SK-N-SH (cell line): ENCODE measurements at regions not wholly inside any gene's neighbourhood (a gene's known extent, or its start where the extent isn't known, plus 50 kb on each side); places are given as distances from the start of the nearest gene placed in this dataset.

ENCODE experiments used
- CTCF ChIA-PET: fragments of 300-600, 350-600 bp; formaldehyde crosslinking; extraction: SDS; loops from one replicate; lab custom pipeline; 2021; lab: Yijun Ruan, JAX
- POLR2A ChIA-PET: fragments of 350-600 bp; sonication (Branson Sonifier 250); formaldehyde crosslinking; extraction: SDS; loops from one replicate; lab custom pipeline; 2020; ENCODE audit warnings: antibody characterized with exemption, inconsistent platforms; lab: Yijun Ruan, JAX
- DNase-seq: peaks from one replicate; pipeline ENCODE4 v3.0.0; 2012
- H2AFZ ChIP-seq: fragments of 200-600 bp; sonication (generic); 2 replicates; pipeline ENCODE4 v1.8.1; 2016; ENCODE audit warnings: antibody characterized with exemption, mild to moderate bottlenecking, low read depth
- H3F3A ChIP-seq: fragments of 200-600 bp; sonication (generic); replicated peaks from 2 replicates; pipeline ENCODE3; 2016; ENCODE audit warnings: antibody characterized with exemption, mild to moderate bottlenecking; ENCODE audit not compliant: insufficient read depth
- H3K27ac ChIP-seq, 2 experiments: fragments of 200-500 bp in 1 of 2; fragments of 200-600 bp in 1 of 2; sonication (Bioruptor generic) in 1 of 2; sonication (generic), shearing (Covaris generic) in 1 of 2; 2 replicates each; pipeline versions ENCODE4 v1.5.1 to v1.6.1; 2014 to 2016; ENCODE audit warnings: low read depth in 2 of 2, inconsistent platforms in 1 of 2, low read length in 1 of 2, mild to moderate bottlenecking in 1 of 2, mixed read lengths in 1 of 2
- H3K27me3 ChIP-seq: fragments of 200-600 bp; sonication (generic), shearing (Covaris generic); 2 replicates; pipeline ENCODE4 v1.6.1; 2016; ENCODE audit warnings: mixed run types; ENCODE audit not compliant: insufficient read depth
- H3K36me3 ChIP-seq, 2 experiments: fragments of 200-500 bp in 1 of 2; fragments of 200-600 bp in 1 of 2; sonication (Bioruptor generic) in 1 of 2; sonication (generic) in 1 of 2; replicated peaks in 1 of 2; 2 replicates each; pipeline versions ENCODE3 to v1.5.1; 2014 to 2016; ENCODE audit warnings: low read length in 1 of 2, mild to moderate bottlenecking in 1 of 2; ENCODE audit not compliant: insufficient read depth in 2 of 2, control insufficient read depth in 1 of 2
- H3K4me1 ChIP-seq, 2 experiments: fragments of 200-500 bp in 1 of 2; fragments of 200-600 bp in 1 of 2; sonication (Bioruptor generic) in 1 of 2; sonication (generic), shearing (Covaris generic) in 1 of 2; 2 replicates each; pipeline versions ENCODE4 v1.5.1 to v1.6.1; 2014 to 2016; ENCODE audit warnings: low read depth in 1 of 2, low read length in 1 of 2, mixed run types in 1 of 2; ENCODE audit not compliant: insufficient read depth in 2 of 2, control insufficient read depth in 1 of 2
- H3K4me2 ChIP-seq: fragments of 200-600 bp; sonication (generic), shearing (Covaris generic); 2 replicates; pipeline ENCODE4 v1.6.1; 2017; ENCODE audit warnings: mixed run types
- H3K4me3 ChIP-seq, 2 experiments: fragments of 200-500 bp in 1 of 2; fragments of 200-600 bp in 1 of 2; sonication (Bioruptor generic) in 1 of 2; sonication (generic), shearing (Covaris generic) in 1 of 2; 2 replicates each; pipeline versions ENCODE4 v1.5.1 to v1.8.1; 2014 to 2016; ENCODE audit warnings: low read depth in 2 of 2, inconsistent platforms in 1 of 2, low read length in 1 of 2, mild to moderate bottlenecking in 1 of 2, mixed read lengths in 1 of 2, moderate library complexity in 1 of 2
- H3K79me2 ChIP-seq: fragments of 200-600 bp; sonication (generic); 2 replicates; pipeline ENCODE4 v1.8.1; 2017; ENCODE audit warnings: mild to moderate bottlenecking; ENCODE audit not compliant: insufficient read depth
- H3K9ac ChIP-seq: fragments of 200-600 bp; sonication (generic); 2 replicates; pipeline ENCODE4 v1.6.1; 2017; ENCODE audit warnings: mixed run types
- H3K9me2 ChIP-seq: fragments of 200-600 bp; sonication (generic); 2 replicates; pipeline ENCODE4 v1.6.1; 2017; ENCODE audit warnings: mixed run types
- H3K9me3 ChIP-seq: fragments of 200-600 bp; sonication (generic); 2 replicates; pipeline ENCODE4 v1.6.1; 2017; ENCODE audit warnings: mixed run types, mild to moderate bottlenecking, moderate library complexity
- H4K20me1 ChIP-seq: fragments of 200-600 bp; sonication (generic); 2 replicates; pipeline ENCODE4 v1.6.1; 2017; ENCODE audit warnings: mild to moderate bottlenecking, mixed run types; ENCODE audit not compliant: insufficient read depth
- CHD2 ChIP-seq: fragments of 150-350 bp; IDR thresholded peaks from 2 replicates; pipeline ENCODE4 v1.6.1; 2018; ENCODE audit warnings: low read length; ENCODE audit not compliant: partially characterized antibody
- ELF1 ChIP-seq: IDR thresholded peaks from 2 replicates; pipeline ENCODE4 v1.4.0; 2012
- EP300 ChIP-seq, 2 experiments: IDR thresholded peaks; 2 replicates each; pipeline versions ENCODE4 v1.4.0 to v1.6.1; 2012; ENCODE audit warnings: borderline replicate concordance in 1 of 2, low read depth in 1 of 2, low read length in 1 of 2
- FOSL2 ChIP-seq: IDR thresholded peaks from 2 replicates; pipeline ENCODE4 v1.4.0; 2012; ENCODE audit warnings: low read depth, mild to moderate bottlenecking, moderate library complexity, borderline replicate concordance
- GABPA ChIP-seq: IDR thresholded peaks from 2 replicates; pipeline ENCODE4 v1.4.0; 2012; ENCODE audit warnings: low read depth, mild to moderate bottlenecking
- GATA2 ChIP-seq: sonication (generic); formaldehyde crosslinking; IDR thresholded peaks from 2 replicates; pipeline ENCODE4 v1.5.0; 2020; ENCODE audit warnings: mild to moderate bottlenecking, missing genetic modification reagents
- MEF2A ChIP-seq: IDR thresholded peaks from 2 replicates; pipeline ENCODE4 v1.4.0; 2012; ENCODE audit warnings: low read depth, borderline replicate concordance
- MXI1 ChIP-seq: IDR thresholded peaks from 2 replicates; pipeline ENCODE4 v1.6.1; 2012; ENCODE audit warnings: mild to moderate bottlenecking, low read depth, low read length, improper control_type of control experiment
- NFIC ChIP-seq: IDR thresholded peaks from 2 replicates; pipeline ENCODE4 v1.4.0; 2012; ENCODE audit warnings: borderline replicate concordance
- RAD21 ChIP-seq: IDR thresholded peaks from 2 replicates; pipeline ENCODE4 v1.6.1; 2012; ENCODE audit warnings: mild to moderate bottlenecking, low read length
- RCOR1 ChIP-seq: fragments of 150-350 bp; IDR thresholded peaks from 2 replicates; pipeline ENCODE4 v1.6.1; 2017; ENCODE audit warnings: antibody characterized with exemption, low read length
- RFX5 ChIP-seq: IDR thresholded peaks from 2 replicates; pipeline ENCODE4 v1.6.1; 2012; ENCODE audit warnings: mild to moderate bottlenecking, improper control_type of control experiment, low read length
- RXRA ChIP-seq: IDR thresholded peaks from 2 replicates; pipeline ENCODE4 v1.4.0; 2012; ENCODE audit warnings: low read depth, mild to moderate bottlenecking, borderline replicate concordance
- SIN3A ChIP-seq: IDR thresholded peaks from 2 replicates; pipeline ENCODE4 v1.6.1; 2012; ENCODE audit warnings: low read depth, mild to moderate bottlenecking, low read length, moderate library complexity, borderline replicate concordance
- SMC3 ChIP-seq: IDR thresholded peaks from 2 replicates; pipeline ENCODE4 v1.6.1; 2012; ENCODE audit warnings: low read depth, low read length, improper control_type of control experiment
- TAF1 ChIP-seq: IDR thresholded peaks from 2 replicates; pipeline ENCODE4 v1.6.1; 2012; ENCODE audit warnings: low read depth, mild to moderate bottlenecking, low read length, moderate library complexity, borderline replicate concordance
- TCF12 ChIP-seq: IDR thresholded peaks from 2 replicates; pipeline ENCODE4 v1.4.0; 2012
- TEAD4 ChIP-seq: IDR thresholded peaks from 2 replicates; pipeline ENCODE4 v1.4.0; 2012; ENCODE audit warnings: mild to moderate bottlenecking, borderline replicate concordance; ENCODE audit not compliant: insufficient read depth
- YY1 ChIP-seq: IDR thresholded peaks from 2 replicates; pipeline ENCODE4 v1.4.0; 2012; ENCODE audit warnings: low read depth, mild to moderate bottlenecking
- WGBS: methylation state at CpG from one replicate; pipeline ENCODE4 v1.1.6; 2017; ENCODE audit warnings: low lambda C conversion rate; 5-methylcytosine and 5-hydroxymethylcytosine counted together
- TF ChIP-seq, protein P1 (sequence below): IDR thresholded peaks from 2 replicates; pipeline ENCODE4 v1.6.1; 2012; ENCODE audit warnings: mild to moderate bottlenecking, low read depth, low read length, moderate library complexity
- TF ChIP-seq, protein P2 (sequence below): fragments of 150-350 bp; IDR thresholded peaks from 2 replicates; pipeline ENCODE4 v1.6.1; 2016; ENCODE audit warnings: mild to moderate bottlenecking, low read depth, low read length
- TF ChIP-seq, protein P3 (sequence below): fragments of 150-350 bp; IDR thresholded peaks from 2 replicates; pipeline ENCODE4 v1.6.1; 2017; ENCODE audit warnings: antibody characterized with exemption, low read length, low read depth, borderline replicate concordance
- TF ChIP-seq, protein P4 (sequence below): fragments of 200-600 bp; sonication (generic); IDR thresholded peaks from 2 replicates; pipeline ENCODE4 v1.6.1; 2017; ENCODE audit warnings: antibody characterized with exemption, mild to moderate bottlenecking, moderate library complexity

- TF ChIP-seq, protein P1, sequence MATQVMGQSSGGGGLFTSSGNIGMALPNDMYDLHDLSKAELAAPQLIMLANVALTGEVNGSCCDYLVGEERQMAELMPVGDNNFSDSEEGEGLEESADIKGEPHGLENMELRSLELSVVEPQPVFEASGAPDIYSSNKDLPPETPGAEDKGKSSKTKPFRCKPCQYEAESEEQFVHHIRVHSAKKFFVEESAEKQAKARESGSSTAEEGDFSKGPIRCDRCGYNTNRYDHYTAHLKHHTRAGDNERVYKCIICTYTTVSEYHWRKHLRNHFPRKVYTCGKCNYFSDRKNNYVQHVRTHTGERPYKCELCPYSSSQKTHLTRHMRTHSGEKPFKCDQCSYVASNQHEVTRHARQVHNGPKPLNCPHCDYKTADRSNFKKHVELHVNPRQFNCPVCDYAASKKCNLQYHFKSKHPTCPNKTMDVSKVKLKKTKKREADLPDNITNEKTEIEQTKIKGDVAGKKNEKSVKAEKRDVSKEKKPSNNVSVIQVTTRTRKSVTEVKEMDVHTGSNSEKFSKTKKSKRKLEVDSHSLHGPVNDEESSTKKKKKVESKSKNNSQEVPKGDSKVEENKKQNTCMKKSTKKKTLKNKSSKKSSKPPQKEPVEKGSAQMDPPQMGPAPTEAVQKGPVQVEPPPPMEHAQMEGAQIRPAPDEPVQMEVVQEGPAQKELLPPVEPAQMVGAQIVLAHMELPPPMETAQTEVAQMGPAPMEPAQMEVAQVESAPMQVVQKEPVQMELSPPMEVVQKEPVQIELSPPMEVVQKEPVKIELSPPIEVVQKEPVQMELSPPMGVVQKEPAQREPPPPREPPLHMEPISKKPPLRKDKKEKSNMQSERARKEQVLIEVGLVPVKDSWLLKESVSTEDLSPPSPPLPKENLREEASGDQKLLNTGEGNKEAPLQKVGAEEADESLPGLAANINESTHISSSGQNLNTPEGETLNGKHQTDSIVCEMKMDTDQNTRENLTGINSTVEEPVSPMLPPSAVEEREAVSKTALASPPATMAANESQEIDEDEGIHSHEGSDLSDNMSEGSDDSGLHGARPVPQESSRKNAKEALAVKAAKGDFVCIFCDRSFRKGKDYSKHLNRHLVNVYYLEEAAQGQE = no peak
- TF ChIP-seq TCF12 (no peak), CHD2 (no peak), MXI1 (no peak), RFX5 (no peak), EP300 (IDR thresholded peaks at IDR 0.05; ENCODE audit: borderline replicate concordance in 1 of 2, low read depth in 1 of 2, low read length in 1 of 2) (no peak), RAD21 (no peak), SIN3A (no peak), SMC3 (no peak), TAF1 (no peak)
- TF ChIP-seq, protein P2, sequence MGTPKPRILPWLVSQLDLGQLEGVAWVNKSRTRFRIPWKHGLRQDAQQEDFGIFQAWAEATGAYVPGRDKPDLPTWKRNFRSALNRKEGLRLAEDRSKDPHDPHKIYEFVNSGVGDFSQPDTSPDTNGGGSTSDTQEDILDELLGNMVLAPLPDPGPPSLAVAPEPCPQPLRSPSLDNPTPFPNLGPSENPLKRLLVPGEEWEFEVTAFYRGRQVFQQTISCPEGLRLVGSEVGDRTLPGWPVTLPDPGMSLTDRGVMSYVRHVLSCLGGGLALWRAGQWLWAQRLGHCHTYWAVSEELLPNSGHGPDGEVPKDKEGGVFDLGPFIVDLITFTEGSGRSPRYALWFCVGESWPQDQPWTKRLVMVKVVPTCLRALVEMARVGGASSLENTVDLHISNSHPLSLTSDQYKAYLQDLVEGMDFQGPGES = no peak
- TF ChIP-seq, all 33 proteins: peak for 0
Measured at GRCh38 chr4:107349732-107350131, 313.6 kb upstream of the DKK2 start (continued).

DNA sequence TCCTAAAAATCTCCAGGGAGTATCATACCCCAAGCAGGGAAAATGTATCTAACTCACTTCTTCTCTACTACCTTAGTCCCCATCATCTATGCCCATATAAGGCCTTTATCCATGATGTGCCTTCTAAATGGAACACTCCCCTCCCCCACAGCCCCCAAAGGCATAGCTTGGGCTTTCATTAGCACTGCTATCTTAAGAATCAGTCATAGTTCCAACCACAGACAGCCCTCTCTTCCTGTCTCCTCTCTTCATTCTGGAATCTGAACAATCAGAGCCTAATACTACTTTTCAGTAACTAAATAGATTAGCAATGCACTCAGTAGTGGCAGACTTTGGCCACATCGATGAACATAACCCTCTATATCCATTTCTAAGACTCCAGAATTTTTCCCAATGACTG, 313.2 kb upstream of the DKK2 start:
- Histone ChIP-seq H3K9me3 (no peaks in the 10 kb centered on the region), H3K4me3 (no peak overlapping the region), H4K20me1 (no peaks in the 10 kb centered on the region), H3K9ac (no peak overlapping the region), H3K27me3 (no peaks in the 10 kb centered on the region), H3K27ac (peak overlapping the region; percentile 40 to 59; a peak in 3 of 4 replicates), H3K9me2 (no peaks in the 10 kb centered on the region), H3K4me2 (peak overlapping the region; percentile 28), H2AFZ (peak overlapping the region; percentile 59), H3F3A (peaks cover 9% of the 10 kb centered on the region), H3K79me2 (no peaks in the 10 kb centered on the region), H3K36me3 (no peaks in the 10 kb centered on the region), H3K4me1 (peaks cover 7 to 21% of the 10 kb centered on the region in 2 experiments; a peak in 3 of 4 replicates)
- peak; percentile 8 for DNase-seq
- CTCF ChIA-PET = no interaction called here
- POLR2A ChIA-PET = no interaction called here
- 4% methylated on average over 1 of the region's 1 CpG for WGBS
- TF ChIP-seq NFIC = peak; percentile 45; the same call in 1 of the 2 replicates
- peak; percentile 35 to 76; a peak in 2 of 4 replicates for TF ChIP-seq EP300 (IDR thresholded peaks at IDR 0.05; ENCODE audit: borderline replicate concordance in 1 of 2, low read depth in 1 of 2, low read length in 1 of 2)
- no peak for TF ChIP-seq RAD21
- TF ChIP-seq YY1 = no peak
- TF ChIP-seq, protein P2 = no peak
- no peak for TF ChIP-seq SIN3A
- no peak for TF ChIP-seq RXRA
- TF ChIP-seq GABPA = no peak
- TF ChIP-seq SMC3 = no peak
- no peak for TF ChIP-seq MEF2A
- TF ChIP-seq GATA2 = peak; percentile 7; the same call in 1 of the 2 replicates
- TF ChIP-seq RCOR1 = no peak
- no peak for TF ChIP-seq FOSL2
- TF ChIP-seq, protein P3, sequence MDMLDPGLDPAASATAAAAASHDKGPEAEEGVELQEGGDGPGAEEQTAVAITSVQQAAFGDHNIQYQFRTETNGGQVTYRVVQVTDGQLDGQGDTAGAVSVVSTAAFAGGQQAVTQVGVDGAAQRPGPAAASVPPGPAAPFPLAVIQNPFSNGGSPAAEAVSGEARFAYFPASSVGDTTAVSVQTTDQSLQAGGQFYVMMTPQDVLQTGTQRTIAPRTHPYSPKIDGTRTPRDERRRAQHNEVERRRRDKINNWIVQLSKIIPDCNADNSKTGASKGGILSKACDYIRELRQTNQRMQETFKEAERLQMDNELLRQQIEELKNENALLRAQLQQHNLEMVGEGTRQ = no peak
- TF ChIP-seq, protein P4, sequence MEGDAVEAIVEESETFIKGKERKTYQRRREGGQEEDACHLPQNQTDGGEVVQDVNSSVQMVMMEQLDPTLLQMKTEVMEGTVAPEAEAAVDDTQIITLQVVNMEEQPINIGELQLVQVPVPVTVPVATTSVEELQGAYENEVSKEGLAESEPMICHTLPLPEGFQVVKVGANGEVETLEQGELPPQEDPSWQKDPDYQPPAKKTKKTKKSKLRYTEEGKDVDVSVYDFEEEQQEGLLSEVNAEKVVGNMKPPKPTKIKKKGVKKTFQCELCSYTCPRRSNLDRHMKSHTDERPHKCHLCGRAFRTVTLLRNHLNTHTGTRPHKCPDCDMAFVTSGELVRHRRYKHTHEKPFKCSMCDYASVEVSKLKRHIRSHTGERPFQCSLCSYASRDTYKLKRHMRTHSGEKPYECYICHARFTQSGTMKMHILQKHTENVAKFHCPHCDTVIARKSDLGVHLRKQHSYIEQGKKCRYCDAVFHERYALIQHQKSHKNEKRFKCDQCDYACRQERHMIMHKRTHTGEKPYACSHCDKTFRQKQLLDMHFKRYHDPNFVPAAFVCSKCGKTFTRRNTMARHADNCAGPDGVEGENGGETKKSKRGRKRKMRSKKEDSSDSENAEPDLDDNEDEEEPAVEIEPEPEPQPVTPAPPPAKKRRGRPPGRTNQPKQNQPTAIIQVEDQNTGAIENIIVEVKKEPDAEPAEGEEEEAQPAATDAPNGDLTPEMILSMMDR = no peak
- peak; percentile 71; the same call in 1 of the 2 replicates for TF ChIP-seq TEAD4
- TF ChIP-seq ELF1 = no peak
